ENCODE measurements at regions not wholly inside any gene's neighbourhood (a gene's known extent, or its start where the extent isn't known, plus 50 kb on each side); places are given as distances from the start of the nearest gene placed in this dataset.
"Not testable (repeated sequence)": the region's sequence is repeated elsewhere in the genome, so short reads cannot be mapped to it uniquely, and the experiment has no call there.

DNA sequence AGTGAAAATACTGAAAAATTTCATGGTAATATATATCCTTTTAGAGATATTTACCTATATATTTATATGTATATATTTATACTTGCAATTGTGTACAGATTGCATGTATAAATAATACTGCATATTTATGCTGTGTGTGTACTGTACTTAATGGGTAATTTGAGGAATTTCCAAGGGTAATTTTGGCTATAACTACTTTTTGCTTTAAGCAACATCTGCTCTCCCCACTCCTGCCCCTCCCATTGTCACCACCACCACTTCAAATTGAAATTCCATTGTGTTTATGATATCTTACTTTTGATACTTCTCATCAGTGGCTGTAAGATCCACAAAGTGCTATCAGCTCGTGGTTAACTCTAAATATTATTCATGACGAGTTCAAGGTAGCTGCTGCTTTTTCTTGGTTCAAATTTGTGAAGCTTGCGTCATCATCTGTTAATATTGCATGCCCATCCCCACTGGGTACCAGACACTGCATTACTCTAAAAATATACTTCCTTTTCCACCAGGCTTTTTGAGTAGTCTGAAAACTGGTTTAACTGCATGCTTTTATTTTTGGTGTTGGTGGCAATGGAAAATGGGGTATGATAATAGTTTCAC, 91.7 kb upstream of the MITF start:
- DNase-seq (ENCODE audit: low read depth) = no peak

DNA sequence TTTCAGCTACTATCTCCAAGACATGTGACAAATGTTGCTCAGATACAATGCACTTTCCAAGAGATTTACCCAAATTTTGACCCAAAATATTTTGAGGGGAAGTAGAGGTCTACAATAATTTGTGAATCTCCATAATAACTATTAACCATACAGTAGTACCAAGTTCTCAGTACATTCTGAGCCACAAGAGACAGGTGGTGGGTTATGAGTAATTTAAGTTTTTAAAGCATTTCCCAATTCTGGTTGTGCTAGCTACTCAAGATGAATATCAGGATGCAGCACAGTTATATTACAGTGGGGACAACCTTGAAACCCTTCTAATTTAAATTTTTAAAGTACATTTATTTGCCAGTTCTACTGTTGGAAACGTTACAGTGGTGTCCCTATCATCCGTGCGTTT, 92.2 kb upstream of the MITF start:
- no peak for DNase-seq (ENCODE audit: low read depth)

DNA sequence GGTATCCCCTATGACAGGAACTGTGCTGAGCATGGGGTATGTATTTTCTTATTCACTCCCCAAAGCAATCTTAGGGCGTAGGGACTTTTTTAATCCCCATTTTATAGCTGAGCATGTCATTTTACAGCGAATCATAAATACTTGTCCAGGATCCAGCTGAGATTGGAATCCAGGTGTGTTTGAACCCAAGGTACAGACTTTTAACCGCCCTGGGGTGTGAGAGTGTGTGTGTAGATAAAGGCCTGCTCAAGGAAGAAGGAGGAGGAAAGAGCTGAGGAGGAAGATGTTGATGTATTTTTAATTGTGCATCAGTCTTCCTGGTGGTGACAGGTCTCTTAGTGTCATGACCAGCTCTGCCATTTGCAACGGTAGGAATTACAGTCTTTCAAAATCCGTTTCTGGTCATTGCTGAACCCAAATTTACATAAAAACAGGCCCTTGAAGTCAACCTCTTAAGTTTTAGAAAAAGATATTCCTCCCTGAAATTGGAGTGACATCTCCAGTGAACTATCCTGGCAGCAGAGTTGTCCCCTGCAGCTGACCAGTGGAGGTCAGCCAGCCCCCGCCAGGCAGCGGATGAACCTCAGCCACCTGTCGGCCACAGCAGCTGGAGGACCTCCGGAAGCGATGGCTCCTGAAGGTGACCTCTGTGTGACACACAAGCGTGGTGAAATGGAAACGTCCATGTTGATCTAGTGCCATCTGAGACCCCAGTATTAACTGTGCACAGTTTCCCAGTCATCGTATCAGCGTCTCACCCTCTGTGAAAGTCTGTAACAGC, 92.8 kb upstream of the MITF start:
- no peak for DNase-seq (ENCODE audit: low read depth)

DNA sequence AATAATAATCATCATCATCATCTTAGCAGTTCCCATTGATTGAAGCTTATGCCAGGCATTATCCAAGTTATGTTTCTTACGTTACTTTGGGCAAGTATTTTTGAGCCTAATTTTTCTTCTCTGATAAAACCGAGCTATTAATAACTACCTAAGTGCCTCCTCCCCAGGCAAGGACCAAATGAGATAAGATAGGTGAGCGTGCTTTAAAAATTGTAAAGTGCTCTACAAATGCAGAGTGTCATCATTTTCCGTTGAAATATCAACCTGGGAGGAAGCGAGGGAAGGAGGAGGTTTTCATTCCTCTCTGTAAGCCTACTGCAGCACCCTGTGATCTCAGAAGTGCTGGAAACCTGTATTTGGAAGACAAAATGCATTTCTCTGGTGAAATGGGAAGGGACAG, 96.7 kb upstream of the MITF start:
- DNase-seq (ENCODE audit: low read depth) = no peak

DNA sequence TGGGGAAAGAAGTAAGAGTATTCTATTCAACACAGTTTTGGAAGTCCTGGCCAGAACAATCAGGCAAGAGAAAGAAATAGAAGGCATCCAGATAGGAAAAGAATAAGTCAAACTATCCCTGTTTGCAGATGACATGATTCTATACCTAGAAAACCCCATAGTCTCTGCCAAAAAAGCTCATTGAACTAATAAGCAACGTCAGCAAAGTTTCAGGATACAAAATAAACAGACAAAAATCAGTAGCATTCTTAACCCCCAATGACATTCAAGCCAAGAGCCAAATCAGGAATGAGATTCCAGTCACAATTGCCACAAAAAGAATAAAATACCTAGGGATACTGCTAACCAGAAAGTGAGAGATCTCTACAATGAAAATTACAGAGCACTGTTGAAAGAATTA, 99.4 kb upstream of the MITF start:
- no peak for DNase-seq (ENCODE audit: low read depth)

DNA sequence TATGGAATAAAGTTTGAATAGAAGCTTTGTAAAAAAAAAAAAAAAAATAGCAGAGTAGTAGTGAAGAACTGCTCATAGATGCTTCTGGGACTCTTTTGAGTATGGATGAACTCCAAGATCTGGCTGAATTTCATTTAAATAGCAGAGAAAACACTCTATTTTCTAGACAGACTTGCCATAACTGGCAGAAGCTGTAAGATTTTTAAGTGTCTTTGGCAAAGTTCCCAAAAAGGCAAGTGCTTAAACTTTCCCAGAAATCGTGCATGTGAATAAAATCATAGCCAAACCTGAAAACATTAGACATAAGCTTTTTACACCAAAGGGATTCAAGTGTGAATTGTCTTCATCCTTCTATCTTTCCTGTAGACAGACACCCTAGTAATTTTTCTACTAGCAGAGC, 110.3 kb upstream of the MITF start:
- no peak for DNase-seq (ENCODE audit: low read depth)

DNA sequence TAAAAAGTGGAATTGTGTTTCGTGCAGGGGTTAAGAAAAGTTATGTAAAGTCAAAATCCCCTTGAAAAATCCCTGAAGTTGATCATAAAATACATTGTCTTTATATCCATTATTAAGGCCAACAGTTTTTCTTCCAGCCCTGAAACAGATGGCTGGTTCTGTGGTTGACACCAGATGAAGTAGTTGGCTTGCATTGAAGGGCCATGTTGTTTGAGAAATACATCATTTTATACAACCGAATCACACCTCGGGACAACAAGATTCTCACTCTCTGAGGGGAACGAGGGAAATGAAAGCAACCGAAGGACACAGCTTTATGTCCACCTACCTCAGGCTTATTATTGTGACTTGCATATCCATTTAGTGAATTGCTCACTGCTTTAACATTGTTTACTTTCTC, 126.0 kb upstream of the MITF start:
- DNase-seq (ENCODE audit: low read depth) = no peak

DNA sequence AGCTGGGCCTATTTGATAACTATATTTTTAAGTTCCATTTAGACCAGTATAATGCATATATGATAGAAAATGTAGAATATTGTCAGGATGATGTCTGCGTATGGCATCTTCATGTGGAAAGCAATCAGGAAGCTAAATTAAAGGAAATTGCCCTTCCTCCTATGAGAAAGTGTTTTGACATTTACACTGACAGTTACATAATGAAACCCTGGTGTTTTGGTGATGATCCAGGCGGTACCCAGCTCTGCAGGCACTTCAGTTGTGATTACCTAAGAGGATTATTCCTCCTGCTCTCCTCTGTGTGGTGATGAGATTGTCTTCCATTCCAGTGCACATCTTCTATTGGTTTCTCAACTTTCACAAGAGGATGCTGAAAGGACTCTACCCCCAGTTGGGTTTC, 126.5 kb upstream of the MITF start:
- DNase-seq (ENCODE audit: low read depth) = no peak

DNA sequence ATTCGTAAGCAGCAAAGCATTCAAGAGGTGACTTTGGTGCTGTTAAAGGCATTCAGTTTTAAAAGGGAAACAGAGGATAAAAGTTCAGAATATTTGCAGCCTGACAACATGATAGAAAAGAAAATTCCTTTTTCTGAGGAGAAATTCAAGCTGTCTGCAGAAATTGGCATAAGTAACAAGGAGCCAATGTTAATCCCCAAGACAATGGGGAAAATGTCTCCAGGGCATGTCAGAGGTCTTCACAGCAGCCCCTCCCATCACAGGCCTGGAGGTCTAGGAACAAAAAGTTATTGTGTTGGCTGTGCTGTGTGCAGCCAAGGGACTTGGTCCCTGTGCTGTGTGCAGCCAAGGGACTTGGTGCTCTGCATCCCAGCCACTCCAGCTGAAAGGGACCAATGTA, 129.7 kb upstream of the MITF start:
- not testable (repeated sequence) for DNase-seq (ENCODE audit: low read depth)

DNA sequence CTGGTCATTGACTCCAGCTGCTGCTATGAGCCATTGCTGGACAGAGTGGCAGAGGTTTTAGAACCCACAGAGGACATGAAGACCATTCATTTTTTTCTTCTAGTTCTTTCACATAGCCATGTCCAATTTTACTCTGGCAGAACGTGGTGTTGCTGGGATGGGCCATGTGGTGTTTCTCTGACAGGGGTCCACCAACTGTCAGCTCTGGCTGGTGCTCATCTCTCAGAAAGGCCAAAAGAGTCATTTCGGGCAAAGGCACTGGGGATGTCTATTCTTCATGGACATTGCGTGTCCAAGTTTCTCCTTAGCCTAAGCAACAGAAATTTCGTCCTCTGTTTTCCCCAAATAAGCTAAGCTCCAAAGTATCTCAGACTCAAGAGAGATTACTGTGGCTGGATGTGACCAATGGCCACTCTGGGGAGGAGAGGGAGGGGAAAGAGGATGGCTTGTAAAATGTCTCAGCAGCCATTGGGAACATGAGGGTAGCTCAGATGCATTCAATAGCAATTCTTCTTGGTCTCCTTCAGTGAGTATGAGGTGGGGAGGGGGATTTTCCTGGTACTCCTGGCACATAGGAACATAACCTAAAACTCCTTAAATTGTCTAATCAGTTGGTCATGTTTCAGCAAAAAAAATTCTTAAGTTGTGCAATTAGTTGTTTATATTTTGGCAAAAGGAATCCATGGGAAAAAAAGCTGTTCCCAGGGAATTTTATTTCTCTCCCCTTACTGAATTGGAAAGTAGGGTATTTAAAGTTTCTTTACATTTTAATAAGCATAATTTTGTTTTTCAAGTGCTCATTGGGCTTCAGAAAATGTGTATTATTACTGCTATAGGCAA, 131.6 kb upstream of the MITF start:
- no peak for DNase-seq (ENCODE audit: low read depth)

DNA sequence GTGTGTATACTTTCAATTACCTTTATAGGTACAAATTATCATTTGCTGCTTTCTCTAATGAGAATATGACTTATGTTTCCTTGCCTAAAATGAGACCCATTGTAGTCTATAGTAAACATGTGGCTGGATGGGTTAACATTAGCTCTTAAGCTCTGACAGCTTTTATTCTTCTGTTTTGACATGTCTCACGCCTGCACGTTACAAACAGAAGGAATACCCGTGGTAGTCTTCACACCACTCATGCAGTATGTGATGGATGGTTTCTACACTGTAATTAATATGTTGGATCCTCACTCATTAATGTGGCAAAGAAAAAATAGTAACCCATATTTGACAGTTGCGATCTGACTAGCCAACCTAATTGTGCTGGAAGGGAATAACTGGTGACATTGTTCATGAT, 133.4 kb upstream of the MITF start:
- no peak for DNase-seq (ENCODE audit: low read depth)

DNA sequence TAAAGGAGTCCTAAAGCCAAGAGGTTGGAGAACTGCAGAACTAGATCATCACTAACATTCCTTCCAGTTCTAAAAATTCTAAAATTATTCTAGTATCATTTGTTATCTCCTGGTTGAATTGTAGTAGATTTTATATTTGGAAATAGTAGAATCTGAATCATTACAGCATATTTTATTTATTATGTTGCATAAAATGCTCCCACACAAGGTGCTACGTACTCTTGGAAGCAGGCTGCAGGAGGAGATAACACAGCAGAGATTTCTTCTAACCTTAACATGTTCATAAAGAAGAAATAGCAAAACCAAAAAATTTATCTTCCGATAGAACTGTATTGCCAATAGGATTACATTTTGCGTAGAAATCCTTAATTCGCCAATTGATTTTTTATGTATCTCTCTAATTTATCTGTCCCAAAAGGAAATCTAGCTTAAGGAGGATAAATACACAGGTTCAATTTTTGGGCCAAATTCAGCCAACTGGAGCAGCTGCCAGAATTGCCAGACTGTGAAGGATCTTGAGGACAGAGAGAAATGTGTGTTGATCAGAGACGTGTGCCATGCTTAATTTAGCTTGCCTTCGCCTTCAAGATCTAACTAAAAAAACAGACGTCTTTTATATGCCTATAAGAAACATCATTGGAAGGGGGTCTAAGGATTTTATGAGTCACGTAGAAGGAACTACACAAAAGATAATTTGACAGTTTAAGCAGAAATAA, 134.4 kb upstream of the MITF start:
- DNase-seq (ENCODE audit: low read depth) = no peak

DNA sequence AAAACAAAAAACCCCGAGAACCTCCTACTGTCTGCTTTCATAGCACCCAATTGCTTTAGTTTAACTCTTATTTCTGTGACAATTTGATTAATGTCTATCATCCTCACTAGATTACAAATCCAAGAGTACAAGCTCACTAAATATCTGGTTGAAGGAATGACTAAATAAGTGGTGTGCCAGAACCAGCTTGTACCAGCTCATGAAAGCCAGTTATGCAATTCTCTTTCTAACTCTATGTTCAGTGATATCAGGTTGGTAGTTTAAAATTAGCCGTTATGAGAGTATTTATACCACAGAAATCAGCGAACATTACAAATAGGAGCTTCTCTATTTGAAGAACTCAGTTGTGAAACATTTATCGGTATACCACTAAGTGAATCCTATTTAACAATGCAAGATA, 137.2 kb upstream of the MITF start:
- DNase-seq (ENCODE audit: low read depth) = no peak

DNA sequence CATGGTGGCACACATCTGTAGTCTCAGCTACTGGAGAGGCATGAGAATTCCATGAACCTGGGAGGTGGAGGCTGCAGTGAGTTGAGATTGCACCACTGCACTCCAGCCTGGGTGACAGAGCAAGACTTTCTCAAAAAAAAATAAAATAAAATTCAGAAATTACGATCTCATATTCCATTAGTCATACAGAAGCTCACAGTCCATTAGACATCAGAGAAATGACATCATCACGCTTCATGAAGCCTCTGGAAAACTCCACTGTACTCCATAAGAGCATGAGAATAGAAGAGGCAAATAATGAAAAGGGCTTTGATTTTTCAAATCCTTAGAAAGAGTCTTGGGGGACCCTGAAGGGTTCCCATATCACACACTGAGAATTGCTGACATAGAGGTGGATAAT, 145.0 kb upstream of the MITF start:
- DNase-seq (ENCODE audit: low read depth) = no peak

DNA sequence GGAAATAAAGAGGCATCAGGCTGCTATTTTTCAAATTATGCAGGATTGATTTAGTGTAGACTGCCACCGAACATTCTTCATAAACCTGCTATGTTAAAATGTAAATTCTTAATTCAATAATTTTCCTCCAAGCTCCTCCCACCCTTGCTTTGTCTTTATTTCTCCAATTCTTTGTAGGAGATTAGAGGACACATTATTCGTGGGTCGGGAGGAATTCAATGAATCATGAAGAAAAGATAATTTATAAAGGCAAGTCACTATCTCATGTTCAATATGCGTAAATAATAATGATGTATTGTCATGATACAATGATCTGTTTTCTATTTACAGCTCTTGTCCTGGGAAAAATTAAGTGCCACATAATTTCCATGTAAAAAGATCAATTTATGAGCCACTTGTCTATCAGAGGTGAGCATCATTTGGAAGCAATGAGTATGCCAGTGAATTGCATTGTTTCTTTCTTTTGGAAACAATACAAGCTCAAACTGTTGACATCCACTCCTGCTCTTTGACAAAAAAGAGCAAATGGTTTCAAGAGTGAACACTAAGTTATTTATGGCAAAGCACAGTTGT, 148.0 kb upstream of the MITF start:
- DNase-seq (ENCODE audit: low read depth) = no peak

DNA sequence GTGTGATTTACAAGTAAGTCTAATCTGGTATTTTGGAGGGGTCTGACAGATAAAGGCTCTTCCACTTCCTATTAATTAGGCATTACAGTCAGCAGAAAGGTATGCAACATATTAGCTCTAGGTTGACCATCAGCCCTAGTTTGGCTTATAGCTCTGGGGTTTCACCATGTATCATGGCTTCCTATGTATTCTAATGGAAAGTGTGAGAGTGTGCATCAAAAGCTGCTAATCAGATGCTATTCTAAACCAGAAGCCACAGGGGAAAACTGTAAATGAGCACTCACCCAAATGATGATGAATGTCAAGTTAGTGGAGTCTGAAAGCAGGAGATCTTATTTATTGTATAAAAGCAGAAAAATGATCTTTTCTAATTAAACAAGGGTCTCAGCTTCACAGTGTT, 149.2 kb upstream of the MITF start:
- no peak for DNase-seq (ENCODE audit: low read depth)

DNA sequence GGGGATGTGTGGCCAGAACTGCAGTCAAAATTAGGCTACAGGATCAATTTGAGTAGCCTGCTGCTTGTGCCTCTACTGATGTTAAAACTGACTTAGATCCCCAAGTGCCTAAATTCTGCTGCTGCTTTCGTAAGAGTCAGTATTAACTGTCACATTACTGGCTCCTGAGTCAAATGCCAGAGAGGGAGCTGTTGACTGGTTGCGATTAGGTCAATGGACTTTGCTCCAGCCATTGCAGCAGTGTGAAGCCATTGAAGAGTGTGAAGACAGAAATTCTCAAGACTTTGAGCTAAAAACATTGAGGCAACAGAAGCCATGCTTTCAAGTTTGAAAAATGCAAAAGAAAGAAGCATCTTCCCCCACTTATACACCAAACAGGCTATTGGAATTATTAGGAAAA, 151.1 kb upstream of the MITF start:
- no peak for DNase-seq (ENCODE audit: low read depth)

DNA sequence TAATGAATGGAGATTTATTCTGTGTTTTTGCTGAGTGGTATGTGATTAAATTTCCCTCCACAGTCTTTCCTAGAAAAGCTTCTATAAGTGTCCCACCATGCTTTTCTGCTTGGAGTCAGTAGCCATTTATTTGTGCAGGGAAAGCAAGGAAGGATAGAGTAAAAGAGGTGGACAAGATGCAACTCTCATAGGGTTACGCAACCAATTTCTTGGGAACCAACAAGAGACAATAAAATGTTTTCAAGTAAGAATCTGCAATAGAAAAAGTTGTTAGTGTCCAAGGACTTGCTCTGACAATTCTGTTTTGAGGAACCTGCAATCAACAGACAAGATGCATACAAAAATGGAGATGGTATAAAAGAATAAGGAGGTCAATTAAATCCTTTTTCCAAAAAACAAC, 153.8 kb upstream of the MITF start:
- no peak for DNase-seq (ENCODE audit: low read depth)

DNA sequence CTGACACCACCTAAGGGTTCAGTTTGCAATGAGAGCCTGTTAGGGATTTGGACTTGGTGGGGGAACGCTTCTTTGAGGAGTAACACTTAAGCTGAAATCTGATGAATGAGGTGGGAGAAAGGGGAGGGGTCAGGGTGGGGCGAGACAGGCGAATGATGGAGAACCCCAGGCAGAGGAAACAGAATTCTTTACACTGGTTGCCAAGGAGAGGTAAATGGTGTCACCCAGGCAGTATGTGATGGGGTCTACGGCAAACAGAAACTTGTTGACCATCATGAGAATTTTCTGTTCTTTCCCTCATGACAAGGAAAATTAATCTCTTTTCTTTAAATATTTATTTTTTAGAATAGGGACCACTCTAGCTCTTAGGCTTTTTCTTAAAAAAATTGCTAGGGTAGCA, 157.2 kb upstream of the MITF start:
- no peak for DNase-seq (ENCODE audit: low read depth)

DNA sequence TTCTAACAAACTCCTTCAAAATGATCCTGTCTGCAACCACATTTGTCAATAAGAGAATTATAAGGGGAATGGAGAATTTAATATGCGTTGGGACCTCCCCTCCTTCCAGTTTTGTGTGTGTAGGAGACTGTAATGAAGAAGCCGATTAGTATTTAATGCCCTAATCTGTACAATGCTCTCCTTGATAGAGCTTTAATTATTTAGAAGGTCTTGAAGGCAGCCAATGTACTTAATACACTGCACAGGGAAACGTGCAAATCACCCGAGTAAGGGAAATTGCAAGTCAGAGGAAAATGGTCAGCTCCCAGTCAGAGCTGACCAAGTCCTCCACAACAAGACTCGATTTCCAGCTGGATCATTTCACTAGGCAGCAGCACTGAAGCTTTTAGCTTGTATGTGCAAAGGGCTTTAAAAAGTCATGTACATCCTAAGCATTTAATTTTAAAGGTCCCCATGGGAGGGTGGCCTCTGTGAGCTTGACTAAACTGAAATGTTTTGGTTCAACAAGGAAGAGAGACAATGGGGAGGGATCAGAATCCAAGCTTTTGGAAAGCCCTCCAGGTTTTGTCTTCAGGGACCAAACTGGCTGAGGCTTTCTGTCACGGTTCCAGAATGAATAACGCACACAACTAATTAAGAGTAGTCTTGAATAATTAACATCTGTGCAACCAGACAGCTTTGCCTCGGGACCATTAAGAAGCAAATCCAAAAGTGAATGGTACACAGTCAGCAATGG, 159.8 kb upstream of the MITF start:
- DNase-seq (ENCODE audit: low read depth) = no peak

DNA sequence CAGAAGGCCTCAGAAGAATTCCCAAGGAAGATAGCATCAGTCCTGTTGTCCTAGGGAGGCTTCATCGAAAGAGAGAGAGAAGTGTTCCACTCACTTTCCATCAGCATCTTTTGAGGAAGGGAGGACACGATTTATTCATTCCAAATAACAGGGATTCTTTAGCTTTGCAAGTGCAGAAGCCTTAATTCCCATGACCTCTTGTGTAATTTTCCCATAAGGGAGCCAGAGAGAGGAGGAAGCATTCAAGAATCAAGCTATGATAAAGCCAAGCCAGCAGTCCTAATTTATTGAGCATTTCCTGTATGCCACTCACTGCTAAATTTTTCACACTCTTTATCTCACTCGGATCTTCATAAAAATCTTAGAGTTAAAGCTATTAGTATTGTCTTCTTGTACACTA, 169.7 kb upstream of the MITF start:
- DNase-seq (ENCODE audit: low read depth) = no peak

DNA sequence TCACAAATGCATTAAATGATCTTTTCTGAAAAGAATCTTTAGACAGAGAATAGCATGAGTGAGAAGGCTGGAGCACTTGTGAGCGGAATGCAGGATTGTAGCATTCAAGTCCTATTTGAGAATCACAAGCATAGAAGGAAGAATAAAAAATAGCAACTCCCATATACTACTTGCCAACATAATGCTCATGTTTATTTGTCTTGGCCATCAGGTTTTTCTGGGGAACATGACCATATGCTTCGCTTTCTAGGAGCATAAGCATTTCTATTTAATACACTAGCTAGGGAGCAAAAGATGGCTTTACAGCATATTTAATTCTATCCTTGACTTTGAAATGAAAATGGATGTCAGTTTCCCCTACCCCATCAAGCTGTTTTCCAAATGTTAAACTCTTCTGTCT, 170.3 kb upstream of the MITF start:
- DNase-seq (ENCODE audit: low read depth) = no peak
